ENCODE measurements at regions not wholly inside any gene's neighbourhood (a gene's known extent, or its start where the extent isn't known, plus 50 kb on each side); places are given as distances from the start of the nearest gene placed in this dataset.

- no peak for TF ChIP-seq CTCF (IDR thresholded peaks at IDR 0.05)
- no peak for TF ChIP-seq RAD21 (conservative IDR thresholded peaks at IDR 0.05 in 1 of 2, IDR thresholded peaks at IDR 0.05 in 1 of 2)
- TF ChIP-seq POLR2A (IDR thresholded peaks at IDR 0.05; ENCODE audit: low read length) = no peak
- TF ChIP-seq MAZ (IDR thresholded peaks at IDR 0.05; ENCODE audit: borderline replicate concordance, low read depth, low read length) = no peak
- no peak for TF ChIP-seq KDM1A (IDR thresholded peaks at IDR 0.05; ENCODE audit: low read depth)
- no peak for TF ChIP-seq ELK1 (IDR thresholded peaks at IDR 0.05; ENCODE audit: low read depth, low read length)
- no peak for TF ChIP-seq NR3C1 (IDR thresholded peaks at IDR 0.05)
- no peak for TF ChIP-seq PBX3 (IDR thresholded peaks at IDR 0.05)
- TF ChIP-seq JUN (IDR thresholded peaks at IDR 0.05) = no peak
- no peak for TF ChIP-seq ZFP36 (IDR thresholded peaks at IDR 0.05; ENCODE audit: borderline replicate concordance, partially characterized antibody)
- TF ChIP-seq MAFK (IDR thresholded peaks at IDR 0.05; ENCODE audit: partially characterized antibody) = no peak
- no peak for TF ChIP-seq RNF2 (IDR thresholded peaks at IDR 0.05; ENCODE audit: borderline replicate concordance, low read depth)
- TF ChIP-seq MAX (IDR thresholded peaks at IDR 0.05) = no peak
- TF ChIP-seq EHMT2 (IDR thresholded peaks at IDR 0.05; ENCODE audit: low read depth) = no peak
Measured at GRCh38 chr16:8299635-8300034, 290.7 kb downstream of the TMEM114 start.

Data from A549 (cell line).